Mucosa of gallbladder (tissue), 1 donor: ENCODE measurements at regions not wholly inside any gene's neighbourhood (a gene's known extent, or its start where the extent isn't known, plus 50 kb on each side); places are given as distances from the start of the nearest gene placed in this dataset.

Experiments used
- DNase-seq: peaks from one replicate; pipeline ENCODE4 v3.0.0-alpha.2; 2020; ENCODE audit warnings: low spot score
- donor health status: DM: no; HTN: no; CAD: no.

DNA sequence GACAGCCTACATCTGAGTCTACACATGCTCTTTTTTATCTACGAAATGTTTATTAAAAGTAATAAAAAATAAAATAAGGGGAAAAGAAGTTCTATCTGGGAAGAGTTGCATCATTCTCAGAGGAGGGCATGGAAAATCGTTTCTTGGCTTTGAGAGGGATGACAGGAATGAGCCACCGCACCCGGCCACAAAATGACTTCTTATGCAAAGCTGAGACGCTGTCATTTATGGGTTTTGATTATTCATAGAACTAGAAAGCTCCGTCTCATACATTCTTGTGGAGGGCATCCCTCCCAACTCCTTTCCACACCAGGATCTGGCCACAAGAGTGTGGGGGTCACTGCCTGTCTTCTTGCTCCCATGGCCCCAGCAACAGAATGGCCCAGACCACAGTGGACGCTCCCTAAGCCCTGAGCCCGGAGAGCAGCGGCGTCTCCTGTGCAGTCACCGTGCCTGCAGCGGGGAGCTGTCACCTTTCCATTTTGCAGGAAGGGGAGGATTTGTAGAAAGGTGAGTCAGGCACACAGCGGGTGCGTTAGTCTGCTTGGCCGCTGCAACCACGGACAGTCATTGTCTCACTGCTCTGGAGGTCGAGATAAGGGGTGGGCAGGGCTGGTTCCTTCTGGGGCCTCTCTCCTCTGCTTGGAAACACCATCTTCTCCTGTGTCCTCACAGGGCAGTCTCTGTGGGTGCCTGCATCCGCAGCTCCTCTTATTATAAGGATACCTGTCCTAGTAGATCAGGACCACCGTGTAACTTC, 1388.7 kb downstream of the BRD1 start:
- DNase-seq = no peak

DNA sequence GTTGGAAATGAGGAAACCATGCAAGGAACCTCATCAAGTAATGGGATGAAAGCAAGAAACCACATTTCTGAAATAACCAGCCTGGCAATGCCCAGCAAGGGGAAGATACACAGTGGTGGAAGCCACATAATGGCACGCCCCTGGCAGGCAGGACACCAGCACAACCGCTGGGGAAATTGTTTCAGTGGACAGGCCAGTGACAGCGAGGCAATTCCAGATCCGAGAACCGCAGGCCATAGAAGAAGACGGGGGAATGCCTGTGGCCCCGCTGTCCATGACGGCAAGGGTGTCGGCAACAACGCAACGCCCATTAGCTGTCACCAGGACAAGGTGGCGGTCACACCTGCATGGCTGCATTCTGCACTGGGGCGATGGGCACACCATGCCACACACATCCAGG, 1389.6 kb downstream of the BRD1 start:
- no peak for DNase-seq

DNA sequence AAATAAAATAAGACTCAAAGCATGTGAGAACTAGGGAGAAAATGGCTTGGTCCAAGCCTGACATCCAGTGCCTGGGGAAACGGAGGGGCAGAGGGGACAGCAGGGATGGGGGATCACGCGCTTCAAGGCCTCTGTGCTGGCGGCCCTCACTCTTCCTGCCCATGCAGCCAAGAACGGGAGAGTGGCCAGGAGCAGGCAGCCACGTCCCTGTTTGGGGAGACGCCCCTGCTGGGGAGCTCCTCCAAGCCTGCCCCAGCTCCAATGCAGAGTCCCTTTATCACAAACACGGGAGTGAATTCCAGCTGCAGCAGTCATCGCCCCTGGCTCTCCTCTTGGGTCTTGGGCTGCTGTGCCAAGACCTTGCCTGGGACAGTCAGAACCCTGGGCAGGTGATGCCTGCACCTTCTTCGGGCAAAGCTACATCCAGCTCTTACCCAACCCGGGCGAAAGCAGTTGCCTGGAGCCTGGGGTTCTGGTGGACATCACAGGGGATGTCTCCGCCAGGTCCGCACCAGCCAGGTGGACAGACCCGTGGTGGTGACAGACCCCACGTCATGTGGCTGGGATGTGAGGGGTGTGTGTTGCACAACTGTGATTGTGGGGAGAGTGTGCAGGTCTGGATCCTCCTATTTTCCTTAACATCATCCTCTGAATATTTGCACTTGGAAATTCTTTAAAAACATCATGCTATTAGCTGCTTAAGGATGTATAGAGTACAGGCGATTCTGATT, 1391.3 kb downstream of the BRD1 start:
- no peak for DNase-seq

DNA sequence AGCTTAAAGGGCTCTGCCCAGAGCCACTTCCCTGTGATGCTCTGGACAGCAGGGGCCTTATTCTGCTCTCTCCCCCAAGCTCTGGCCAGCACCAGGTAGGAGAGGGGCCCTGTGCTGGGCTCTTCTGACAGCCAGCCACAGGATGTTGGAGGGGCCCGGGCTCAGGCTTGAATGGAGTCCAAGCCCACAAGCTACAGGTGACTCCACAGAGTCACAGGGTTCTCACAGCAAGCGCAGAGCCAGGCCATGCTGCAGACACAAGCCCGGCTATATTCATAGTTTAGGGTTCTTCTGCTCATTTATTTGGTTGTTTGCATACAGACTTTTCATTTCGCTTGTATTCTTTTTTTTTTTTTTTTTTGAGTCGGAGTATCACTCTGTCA, 1392.8 kb downstream of the BRD1 start:
- DNase-seq = no peak

DNA sequence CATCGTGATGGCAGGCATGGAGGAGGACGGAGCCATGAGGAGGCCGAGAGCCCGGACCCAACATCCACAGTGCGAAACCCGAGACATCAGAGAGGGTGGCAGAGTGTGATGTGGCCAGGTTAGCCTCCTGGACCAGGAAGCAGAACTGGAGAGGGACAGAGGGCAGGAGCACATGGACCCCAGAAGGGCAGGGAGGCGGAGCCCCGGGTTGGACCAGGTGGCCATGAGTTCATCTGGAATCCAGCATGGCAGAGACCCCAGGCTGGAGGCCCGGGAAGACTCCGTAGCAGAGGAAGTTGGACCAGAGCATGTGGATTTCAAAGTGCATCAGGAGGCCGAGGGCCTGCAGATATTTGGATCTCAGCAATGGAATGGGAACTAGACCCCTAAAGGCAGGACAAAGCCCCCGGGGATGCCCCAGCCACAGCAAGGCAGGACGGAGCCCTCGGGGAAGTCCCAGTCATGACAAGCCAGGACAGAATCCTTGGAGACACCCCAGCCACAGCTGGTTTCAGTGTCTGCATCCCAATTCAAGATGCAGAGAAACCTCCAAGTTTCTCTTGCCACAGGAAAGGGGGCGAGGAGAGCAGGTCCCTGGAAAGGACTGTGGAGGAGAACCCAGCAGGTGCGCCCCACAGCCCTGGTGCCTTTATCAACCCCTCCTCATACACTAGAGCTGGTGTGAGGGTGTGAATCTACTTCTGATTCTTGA, 1393.4 kb downstream of the BRD1 start:
- no peak for DNase-seq

DNA sequence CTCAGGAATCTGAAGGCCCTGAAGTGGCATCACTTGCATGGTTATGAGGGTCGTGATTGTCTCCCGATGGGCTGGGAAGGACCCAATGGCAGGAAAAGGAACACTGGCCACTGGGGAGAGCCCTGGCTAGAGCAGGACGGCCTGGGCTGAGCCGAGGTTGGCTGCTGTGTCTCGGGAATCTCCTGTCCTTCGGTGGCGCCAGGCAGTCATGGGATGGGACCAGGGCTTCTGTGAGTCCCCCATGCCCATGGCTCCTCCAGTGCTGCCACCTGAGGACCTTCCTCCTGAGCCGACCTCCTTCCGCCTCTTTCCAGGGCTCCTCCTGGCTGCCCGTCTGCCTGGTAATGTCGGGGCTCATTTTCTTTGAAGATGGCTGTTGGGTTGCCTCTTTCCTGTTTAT, 1394.0 kb downstream of the BRD1 start:
- no peak for DNase-seq

DNA sequence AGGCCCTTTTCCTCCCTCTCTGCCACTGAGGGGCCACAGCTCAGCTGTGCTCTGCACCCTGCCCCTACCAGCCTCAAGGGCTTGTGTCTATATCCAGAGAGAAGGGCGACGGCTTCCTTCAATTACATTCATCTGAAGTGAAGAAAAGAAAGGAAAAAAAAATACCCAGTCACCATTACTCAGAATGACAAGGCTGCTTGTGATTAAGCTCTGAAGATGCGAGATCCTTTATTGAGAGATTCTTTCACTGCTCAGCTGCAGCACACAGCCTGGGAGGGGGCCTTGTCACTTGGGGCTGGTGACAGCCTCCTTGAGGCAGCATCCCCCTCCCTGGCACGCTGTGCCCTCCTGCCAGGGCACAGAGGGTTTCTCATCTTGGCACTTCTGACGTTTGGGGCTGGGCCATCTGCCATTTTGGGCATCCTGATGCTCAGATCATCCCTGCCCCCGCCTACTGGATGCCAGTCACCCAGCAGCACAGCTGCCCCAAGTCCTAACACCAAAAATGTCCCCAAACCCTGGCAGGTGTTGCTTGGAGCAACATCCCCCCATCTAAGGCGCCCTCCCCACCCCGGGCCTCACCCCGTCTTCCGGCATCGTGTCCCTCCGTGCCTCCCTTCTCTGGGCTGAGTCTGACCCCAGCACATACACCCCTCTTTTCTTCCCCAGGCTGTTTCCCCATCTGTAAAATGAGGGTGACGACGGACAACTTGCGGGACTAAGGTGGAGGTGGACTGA, 1394.7 kb downstream of the BRD1 start:
- no peak for DNase-seq

DNA sequence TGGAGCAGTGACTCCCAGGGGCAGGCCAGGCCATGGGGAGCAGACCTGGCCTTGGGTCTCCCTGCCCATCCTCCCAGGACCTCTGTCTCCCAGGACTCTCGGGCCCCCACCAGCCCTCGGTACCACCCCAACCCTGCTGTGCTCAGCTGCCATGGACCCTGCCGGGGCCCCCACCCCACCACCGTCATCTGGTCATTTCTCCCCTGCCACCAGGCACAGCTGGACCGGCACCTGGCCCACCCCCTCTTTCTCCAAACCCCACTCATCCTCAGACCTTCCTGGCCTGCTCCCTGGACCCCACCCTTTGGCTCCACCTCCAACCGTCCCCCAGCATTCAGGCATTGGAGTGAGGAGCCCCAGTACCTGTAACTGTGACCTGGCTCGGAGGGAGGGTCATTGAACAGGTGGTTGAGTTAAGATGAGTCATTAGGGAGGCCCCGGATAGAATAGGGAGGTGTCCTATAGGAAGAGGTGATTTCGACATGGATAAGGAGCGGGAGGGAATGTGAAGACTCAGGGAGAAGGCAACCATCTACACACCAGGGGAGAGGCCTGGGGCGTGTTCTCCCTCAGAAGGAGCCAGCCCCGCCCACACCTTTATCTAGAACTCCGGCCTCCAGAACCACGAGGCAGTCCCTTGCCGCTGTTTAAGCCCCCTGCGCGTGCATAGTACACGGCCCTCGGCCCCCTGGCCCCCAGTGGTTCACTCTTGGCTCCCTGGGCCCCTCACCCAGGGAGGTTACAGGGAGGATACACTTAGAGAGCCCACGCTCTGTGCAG, 1395.9 kb downstream of the BRD1 start:
- no peak for DNase-seq

DNA sequence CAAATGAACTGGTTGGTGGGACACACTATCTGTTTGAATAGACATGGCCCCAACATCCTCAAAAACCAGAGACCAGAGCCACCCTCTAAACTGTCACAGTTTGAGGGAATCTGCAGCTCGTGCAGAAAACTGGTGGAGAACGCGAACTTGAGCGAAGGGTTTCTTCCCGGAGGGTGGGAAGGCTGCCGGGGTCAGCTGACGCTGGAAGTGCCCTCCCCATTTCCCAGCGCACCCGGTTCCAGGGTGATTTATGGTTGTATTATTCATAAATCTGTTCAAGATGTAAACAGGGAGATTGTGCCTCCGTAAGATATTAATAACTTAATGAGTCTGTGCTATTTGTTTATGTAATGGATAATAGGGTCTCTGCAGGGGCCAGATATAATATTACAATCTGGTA, 1396.7 kb downstream of the BRD1 start:
- DNase-seq = no peak

DNA sequence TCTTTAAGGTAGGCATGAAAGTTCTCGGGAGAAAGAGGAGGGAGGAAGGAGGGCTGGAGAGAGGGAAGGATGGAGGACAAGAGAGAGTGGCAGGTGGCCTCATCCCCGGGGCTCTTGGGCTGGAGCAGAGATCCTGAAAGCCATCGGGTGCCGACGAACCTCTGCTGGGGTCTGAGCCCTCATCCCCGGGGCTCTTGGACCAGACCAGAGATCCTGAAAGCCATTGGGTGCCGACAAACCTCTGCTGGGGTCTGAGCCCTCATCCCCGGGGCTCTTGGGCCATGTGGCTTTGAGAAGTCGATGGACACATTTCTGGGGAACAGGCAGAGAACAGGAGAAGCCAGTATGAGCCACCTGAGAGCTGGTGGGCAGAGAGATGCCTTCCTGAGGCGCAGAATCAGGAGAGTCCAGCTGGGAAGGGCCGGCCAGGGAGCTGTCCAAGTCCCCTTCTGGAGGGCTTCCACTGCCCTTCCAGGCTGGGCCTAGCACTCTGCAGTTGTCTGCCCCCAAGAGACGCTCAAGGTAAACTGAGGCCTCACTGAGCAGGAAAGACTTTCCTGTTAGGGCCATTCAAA, 1398.1 kb downstream of the BRD1 start:
- no peak for DNase-seq

DNA sequence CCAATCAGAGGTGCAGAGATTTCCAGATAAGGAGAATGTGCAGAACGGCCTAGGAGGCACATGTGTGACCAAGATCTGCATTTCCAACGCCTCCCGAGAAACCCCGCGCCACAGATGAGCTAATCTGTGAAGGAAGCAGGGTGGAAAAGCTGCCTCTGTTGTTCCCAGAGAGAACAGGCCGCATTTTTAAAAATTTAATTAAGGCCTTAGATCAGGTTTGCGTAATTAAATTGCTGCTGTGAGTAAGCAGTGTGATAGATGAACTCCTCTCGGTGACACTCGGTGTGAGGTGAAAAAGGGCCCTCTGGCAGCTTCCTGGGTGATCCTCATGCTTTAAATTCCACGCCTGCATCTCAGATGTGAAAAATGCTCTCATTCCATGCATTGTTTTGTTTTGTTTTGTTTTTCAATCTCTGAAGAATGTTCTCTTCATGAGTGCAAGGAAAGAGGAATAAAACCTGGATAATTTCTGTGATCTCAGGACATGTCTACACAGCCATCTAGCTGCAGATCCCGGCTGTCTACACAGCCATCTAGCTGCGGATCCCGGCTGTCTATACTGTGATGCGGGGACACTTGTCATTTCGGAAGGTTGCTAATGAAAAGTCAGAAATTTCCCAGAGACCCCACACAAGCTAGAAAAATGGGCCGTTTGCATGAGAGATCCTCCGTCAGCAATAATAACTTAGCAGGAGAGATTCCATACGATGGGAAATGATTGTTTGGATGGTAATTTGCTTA, 1398.9 kb downstream of the BRD1 start:
- DNase-seq = no peak

DNA sequence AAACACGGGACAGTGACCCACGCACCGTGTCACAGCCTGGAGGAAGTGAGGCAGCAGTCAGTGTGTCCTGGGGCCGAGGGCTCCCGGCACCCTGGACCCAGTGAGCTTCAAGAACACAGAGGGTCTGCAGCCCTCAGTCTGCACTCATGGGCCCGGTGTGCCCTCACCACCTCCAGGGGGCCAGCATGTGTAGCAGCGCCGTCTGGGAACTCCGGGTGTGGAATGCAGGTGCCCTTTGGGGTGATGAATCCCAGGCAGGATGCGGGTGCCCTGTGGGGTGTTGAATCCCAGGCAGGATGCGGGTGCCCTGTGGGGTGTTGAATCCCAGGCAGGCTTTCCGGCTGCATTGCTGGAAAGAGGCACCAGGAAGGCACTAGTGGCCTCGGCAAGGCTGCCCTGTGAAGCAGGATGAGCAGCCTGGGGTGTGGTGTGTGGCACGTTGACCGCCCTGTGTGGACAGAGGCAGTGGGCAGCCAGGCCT, 1399.9 kb downstream of the BRD1 start:
- no peak for DNase-seq

DNA sequence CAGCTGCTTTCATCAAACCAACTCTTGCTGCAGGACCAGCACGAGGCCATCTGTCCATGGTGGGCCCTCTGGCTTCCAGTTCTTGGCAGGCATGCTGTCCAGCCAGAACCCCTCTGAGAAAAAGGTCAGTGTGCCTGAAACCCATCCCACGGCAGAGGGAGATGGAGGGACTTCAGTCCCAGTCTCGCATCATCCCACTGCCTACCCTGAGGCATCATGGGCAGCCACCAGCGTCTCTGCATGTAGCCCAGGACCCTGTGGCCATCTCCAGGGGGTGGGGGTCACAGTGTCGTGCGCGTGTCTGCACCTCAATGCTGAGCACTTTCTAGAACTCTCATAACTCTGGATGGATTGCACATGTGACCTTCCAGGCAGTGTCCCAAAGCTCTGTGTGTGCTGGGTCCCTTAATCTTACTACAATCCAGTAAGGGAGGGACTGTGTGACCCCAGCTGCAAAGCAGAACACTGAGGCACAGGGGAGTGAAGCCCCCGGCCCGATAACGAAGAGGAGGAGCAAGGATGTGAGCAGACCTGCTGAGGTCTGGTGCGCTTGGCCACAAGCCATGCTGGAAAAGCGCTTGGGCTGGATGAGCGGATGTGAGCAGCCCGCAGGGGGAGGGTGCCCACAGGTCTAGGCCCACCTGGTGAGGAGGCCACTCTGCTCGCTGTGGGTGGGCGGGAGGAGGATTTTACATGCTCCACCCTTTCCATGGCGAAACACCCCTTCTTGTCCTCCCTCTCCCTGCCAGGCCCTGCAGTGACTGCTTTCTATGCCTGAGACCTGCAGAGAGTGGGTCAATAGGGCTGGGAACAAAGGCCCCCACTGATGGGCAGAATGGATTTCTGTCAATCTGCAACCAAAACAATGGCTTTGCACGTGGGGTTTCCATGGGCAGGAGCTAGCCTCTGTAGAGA, 1401.0 kb downstream of the BRD1 start:
- no peak for DNase-seq

DNA sequence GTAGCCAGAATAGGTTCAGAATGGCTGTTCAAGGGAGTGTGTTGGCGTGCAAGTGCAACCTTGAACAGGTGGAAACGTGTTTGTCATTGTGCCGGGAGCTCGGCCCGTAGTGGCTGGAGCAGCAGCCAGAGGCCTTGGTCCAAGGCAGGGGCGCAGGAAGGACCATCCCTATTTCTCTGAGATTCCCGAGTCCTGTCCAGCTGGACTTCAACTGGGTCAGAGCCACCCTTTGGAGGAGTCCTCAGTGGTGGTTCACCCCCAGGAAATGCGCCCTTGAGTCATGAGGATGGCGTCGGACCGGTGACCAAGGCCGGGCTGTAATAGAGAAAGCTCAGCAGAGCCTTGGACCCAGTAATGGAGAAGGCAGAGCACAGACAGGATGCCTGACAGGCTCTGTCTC, 1402.0 kb downstream of the BRD1 start:
- no peak for DNase-seq

DNA sequence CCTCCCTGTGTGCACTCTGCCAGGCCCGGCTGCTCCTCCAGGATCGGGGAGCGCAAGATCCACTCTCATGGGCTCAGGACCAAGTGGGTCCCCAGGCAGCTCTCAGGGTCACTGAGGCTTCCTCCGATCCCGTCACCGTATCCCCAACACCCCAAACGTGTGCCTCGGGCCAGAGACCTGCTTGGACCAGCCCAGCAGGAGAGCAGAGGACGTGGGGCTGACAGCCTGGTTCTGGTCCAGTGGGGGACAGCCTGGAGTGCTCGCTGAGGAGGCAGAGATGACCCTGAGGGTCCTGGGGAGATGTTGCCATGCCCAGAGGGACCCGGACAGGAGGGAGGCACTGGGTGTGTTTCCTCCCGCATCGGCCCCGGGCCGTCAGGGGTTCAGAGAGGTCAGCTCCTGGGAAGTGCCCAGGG, 1402.6 kb downstream of the BRD1 start:
- DNase-seq = no peak

DNA sequence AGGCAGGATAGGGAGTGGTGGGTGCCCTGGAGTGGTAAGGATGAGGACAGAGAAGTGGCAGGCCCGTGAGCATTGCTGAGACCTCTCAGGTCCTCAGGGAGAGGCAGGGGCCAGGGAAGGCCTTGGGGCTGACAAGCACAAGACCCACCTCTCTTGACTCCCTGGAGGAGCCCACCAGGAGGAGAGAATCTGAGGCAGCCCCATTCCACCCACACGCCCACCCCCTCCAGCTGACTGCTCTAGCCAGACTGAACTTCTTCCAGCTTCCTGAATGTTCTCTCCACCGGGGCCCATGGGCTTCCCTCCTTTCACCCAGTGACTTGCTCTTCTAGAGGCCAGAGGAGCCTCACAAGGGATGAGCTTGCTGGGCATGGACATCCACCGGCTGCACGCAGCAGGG, 1403.0 kb downstream of the BRD1 start:
- DNase-seq = no peak

DNA sequence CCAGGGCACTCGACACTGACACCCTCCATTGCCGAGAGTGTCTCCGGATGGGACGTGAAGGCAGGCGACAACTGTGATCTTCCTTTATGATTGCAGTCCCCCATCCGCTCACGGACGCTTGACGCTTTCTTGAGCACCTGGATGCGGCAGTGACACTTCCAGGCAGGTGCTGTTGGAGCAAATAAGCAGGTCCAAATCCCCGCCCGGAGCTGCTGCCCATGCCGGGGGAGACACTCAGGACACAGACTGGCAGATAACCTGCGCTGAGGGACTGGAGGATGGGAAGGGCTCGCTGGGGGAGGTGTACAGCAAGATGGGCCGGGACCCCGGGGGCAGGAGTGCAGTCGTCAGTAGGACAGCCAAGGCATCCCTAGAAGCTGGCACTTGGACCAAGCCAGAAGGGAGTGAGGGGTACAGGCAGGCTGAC, 1403.5 kb downstream of the BRD1 start:
- no peak for DNase-seq

DNA sequence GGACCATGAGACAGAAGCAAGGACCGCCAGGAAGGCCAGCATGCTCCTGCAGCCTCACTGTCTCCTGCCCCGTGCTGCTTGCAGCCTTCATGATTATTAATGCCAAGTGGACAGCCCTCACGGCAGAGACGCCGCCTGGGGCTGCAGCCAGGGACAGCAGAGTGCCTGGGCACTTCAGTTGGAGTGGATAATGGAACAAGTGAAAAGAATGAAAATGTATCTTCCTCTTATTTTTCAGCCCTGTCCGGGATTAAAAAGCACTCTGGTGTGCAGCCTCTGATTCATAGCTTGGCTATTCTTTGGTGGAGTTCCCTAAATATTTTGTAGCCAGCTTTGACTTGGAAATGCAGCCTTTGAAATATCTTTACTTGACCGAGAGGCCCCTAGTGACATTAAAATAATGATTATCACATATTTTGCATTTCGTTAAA, 1404.2 kb downstream of the BRD1 start:
- DNase-seq = no peak

DNA sequence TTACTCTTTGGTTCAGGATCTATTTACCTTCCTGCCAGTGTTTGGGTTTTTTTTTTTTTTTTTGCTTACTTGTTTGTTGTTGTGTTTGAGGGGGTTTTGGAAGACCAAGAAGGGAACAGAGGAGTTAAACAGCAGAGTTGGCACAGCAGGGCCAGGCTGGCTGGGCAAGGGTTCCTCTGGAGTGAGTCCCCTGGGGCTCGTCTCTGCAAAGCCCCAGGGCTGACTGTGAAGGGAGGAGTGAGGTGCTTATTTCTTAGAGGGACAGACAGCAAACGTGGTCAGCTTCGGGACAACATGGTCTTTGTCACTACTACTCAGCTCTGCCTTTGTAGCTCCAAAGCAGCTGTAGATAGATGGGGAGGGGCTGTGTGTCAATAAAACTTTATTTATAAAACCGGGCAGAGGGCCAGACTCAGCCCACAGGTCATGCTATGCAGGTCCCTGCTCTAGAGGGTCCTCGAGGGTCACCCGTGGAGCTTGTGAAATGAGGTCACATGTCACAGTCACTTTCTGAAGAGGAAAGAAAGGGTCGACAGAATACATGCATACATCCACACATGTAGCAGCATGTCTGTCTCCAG, 1404.7 kb downstream of the BRD1 start:
- DNase-seq = no peak
